Rectal smooth muscle tissue (tissue), 1 donor: ENCODE measurements at regions not wholly inside any gene's neighbourhood (a gene's known extent, or its start where the extent isn't known, plus 50 kb on each side); places are given as distances from the start of the nearest gene placed in this dataset.
"Not testable (repeated sequence)": the region's sequence is repeated elsewhere in the genome, so short reads cannot be mapped to it uniquely, and the experiment has no call there.

ENCODE experiments used
- H3K27ac ChIP-seq: one replicate; pipeline ENCODE4 v1.7.0; 2013; ENCODE audit warnings: low read depth, low read length, inconsistent platforms
- H3K27me3 ChIP-seq: one replicate; pipeline ENCODE4 v1.7.0; 2013; ENCODE audit warnings: low read length; ENCODE audit not compliant: control insufficient read depth, insufficient read depth
- H3K36me3 ChIP-seq: one replicate; pipeline ENCODE4 v1.7.0; 2013; ENCODE audit warnings: low read length; ENCODE audit not compliant: control insufficient read depth, insufficient read depth
- H3K4me1 ChIP-seq: one replicate; pipeline ENCODE4 v1.7.0; 2013; ENCODE audit warnings: low read length; ENCODE audit not compliant: control insufficient read depth, insufficient read depth
- H3K4me3 ChIP-seq: one replicate; pipeline ENCODE4 v1.7.0; 2013; ENCODE audit warnings: low read length
- H3K9ac ChIP-seq: one replicate; pipeline ENCODE4 v1.7.0; 2013; ENCODE audit warnings: low read length

DNA sequence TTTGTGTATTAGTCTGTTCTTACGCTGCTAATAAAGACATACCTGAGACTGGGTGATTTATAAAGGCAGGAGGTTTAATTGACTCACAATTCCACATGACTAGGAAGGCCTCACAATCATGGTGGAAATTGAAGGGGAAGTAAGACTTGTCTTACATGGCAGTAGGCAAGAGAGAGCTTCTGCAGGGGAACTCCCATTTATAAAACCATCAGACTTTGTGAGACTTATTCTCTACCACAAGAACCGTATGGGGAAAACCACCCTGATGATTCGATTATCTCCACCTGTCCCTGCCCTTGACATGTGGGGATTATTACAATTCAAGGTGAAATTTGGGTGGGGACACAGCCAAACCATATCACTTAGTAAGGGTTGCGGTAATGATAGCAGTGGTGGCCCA lies 833.1 kb downstream of the FLRT2 start:
- H3K4me3 ChIP-seq, result no peak overlapping the region

DNA sequence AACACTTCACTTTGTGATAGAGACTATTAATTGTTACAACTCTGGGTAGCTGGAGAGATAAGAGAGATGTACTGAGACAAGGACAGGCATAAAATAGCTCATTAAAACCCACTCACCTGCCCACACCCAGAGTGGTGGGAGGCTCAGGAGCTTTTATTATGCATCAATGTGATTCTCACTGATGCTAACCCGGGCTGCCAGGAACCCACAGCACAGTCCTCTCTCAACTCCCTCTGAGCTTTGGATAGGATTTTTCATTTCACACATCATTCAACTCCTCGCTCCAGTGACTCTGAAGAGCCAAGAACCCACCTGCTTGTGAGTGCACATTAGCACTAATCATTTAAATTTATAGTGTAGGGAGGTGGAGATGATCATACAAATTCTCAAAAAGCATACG lies 827.9 kb downstream of the FLRT2 start:
- Histone ChIP-seq H3K27me3 (no peaks in the 10 kb centered on the region), H3K27ac (no peak overlapping the region), H3K4me1 (no peaks in the 10 kb centered on the region), H3K4me3 (no peak overlapping the region), H3K36me3 (no peaks in the 10 kb centered on the region), H3K9ac (no peak overlapping the region)

More for the DNA sequence above, 833.1 kb downstream of the FLRT2 start:
- H3K27ac ChIP-seq, result no peak overlapping the region
- no peaks in the 10 kb centered on the region for H3K36me3 ChIP-seq
- no peaks in the 10 kb centered on the region for H3K4me1 ChIP-seq
- H3K9ac ChIP-seq, result no peak overlapping the region
- no peaks in the 10 kb centered on the region for H3K27me3 ChIP-seq

DNA sequence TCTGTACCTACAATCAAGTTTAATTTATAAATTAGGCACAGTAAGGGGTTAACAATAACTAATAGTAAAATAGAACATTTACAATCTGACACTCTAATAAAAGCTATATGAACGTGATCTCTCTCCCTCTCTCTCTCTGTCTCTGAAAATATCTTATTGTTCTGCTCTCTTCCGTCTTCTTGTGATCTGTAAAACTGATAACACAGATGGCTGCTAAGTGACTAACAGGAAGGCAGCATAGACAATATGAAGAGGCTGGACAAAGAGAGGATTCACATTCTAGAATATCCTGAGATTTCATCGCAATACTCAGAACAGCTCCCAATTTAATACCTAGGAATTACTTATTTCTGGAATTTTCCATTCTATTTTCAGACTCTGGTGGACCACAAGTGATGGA lies 827.2 kb downstream of the FLRT2 start:
- Histone ChIP-seq H3K27me3 (no peaks in the 10 kb centered on the region), H3K27ac (no peak overlapping the region)

DNA sequence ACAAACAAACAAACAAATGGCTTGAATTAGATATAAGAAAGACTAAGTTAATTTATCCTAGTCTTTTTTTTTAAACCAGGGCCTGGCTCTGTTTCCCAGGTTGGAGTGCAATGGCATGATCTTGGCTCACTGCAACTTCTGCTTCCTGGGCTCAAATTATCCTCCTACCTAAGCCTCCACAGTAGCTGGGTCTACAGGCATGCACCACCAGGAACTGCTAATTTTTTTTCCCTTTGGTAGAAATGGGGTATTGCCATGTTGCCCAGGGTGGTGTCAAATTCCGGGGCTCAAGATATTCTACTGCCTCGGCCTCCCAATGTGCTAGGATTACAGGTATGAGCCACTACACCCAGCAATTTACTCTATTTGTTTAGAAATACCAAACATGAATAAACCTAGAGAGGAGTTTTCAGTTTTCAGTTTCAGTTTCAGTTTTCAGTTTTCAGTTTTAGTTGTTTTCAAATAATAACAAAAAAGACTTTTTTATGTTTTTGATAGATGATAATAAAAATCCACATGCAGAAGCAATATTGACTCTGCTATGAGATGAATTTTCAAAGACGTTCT lies 817.0 kb downstream of the FLRT2 start:
- no peak overlapping the region for H3K4me3 ChIP-seq
- H3K27me3 ChIP-seq, result no peaks in the 10 kb centered on the region
- H3K27ac ChIP-seq, result no peak overlapping the region
- H3K9ac ChIP-seq, result no peak overlapping the region
- no peaks in the 10 kb centered on the region for H3K36me3 ChIP-seq
- H3K4me1 ChIP-seq, result no peaks in the 10 kb centered on the region

More for the DNA sequence above, 827.2 kb downstream of the FLRT2 start:
- H3K4me3 ChIP-seq, result no peak overlapping the region
- H3K4me1 ChIP-seq, result no peaks in the 10 kb centered on the region
- H3K9ac ChIP-seq, result no peak overlapping the region
- H3K36me3 ChIP-seq, result no peaks in the 10 kb centered on the region

DNA sequence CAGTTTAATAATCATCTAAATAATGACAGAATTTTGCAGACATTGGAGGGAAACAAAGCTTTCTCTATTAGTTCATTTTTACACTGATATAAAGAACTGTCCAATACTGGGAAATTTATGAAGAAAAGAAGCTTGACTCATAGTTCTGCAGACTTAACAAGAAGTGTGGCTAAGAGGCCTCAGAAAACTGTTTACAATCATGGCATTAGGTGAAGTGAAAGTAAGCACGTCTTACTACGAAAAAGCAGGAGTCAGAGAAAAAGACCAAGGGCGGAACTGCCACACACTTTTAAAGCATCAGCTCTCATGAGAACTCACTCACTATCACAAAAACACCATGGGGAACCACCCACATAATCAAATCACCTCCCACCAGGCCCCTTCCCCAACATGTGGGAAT lies 804.4 kb downstream of the FLRT2 start:
- H3K9ac ChIP-seq, result no peak overlapping the region
- no peak overlapping the region for H3K27ac ChIP-seq
- H3K4me1 ChIP-seq, result no peaks in the 10 kb centered on the region
- no peaks in the 10 kb centered on the region for H3K27me3 ChIP-seq
- H3K36me3 ChIP-seq, result no peaks in the 10 kb centered on the region
- no peak overlapping the region for H3K4me3 ChIP-seq

DNA sequence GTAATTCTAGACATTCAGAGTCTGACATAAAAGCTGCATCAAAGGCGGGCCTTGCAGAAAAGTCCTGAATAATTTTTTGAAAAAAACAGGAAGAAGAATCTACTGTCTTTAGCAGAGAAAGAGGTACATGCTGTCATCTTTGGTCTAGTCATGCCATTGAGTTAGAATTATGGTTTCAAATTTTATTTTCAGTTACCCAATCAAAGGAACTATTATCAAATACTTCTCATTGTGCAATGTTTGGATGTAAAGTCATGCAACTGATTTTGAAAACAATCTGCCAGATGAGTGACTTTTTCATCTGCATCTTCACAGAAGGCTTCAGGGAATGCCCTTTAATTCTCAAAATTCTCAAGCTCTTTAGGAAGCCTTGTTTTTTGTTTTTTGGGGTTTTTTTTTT lies 803.5 kb downstream of the FLRT2 start:
- H3K4me1 ChIP-seq, result no peaks in the 10 kb centered on the region
- H3K27ac ChIP-seq, result no peak overlapping the region
- H3K36me3 ChIP-seq, result no peaks in the 10 kb centered on the region
- no peak overlapping the region for H3K4me3 ChIP-seq
- H3K27me3 ChIP-seq, result no peaks in the 10 kb centered on the region
- H3K9ac ChIP-seq, result no peak overlapping the region

DNA sequence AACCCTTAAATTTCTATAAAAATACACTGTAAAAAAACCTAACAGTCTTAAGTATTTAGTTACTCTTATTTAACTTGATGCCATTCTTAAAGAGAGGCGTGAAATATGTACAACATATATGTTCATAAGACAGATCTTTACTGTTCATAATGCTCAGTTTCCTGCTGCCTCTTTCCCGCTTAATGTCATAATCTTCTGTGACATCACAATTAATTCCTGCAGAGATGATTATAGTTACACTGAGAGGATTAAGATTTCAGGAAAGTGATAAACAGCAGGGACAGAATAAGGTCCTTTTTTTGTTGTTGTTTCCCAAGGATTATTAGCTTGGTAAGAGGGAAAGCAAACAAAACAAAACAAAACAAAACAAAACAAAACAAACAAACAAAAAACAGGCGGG lies 801.4 kb downstream of the FLRT2 start:
- Histone ChIP-seq H3K27ac (no peak overlapping the region), H3K9ac (no peak overlapping the region), H3K4me1 (no peaks in the 10 kb centered on the region), H3K4me3 (no peak overlapping the region), H3K36me3 (no peaks in the 10 kb centered on the region), H3K27me3 (no peaks in the 10 kb centered on the region)

GRCh38 chr14:86321151-86321550 lies 791.2 kb downstream of the FLRT2 start:
- no peaks in the 10 kb centered on the region for H3K36me3 ChIP-seq
- no peaks in the 10 kb centered on the region for H3K27me3 ChIP-seq
- no peaks in the 10 kb centered on the region for H3K4me1 ChIP-seq
- no peak overlapping the region for H3K27ac ChIP-seq
- H3K9ac ChIP-seq, result no peak overlapping the region
- no peak overlapping the region for H3K4me3 ChIP-seq

DNA sequence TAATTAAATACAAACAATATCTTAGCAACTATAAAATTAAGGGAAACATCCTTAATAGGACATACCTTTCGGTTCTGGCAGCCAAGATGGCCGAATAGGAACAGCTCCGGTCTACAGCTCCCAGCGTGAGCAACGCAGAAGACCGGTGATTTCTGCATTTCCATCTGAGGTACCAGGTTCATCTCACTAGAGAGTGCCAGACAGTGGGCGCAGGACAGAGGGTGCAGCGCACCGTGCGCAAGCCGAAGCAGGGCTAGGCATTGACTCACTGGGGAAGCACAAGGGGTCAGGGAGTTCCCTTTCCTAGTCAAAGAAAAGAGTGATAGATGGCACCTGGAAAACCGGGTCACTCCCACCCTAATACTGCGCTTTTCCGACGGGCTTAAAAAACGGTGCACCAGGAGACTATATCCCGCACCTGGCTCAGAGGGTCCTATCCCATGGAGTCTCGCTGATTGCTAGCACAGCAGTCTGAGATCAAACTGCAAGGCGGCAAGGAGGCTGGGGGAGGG lies 782.3 kb downstream of the FLRT2 start:
- H3K4me1 ChIP-seq, H3K4me3 ChIP-seq, H3K36me3 ChIP-seq, H3K27ac ChIP-seq, H3K27me3 ChIP-seq, H3K9ac ChIP-seq: not testable (repeated sequence)

DNA sequence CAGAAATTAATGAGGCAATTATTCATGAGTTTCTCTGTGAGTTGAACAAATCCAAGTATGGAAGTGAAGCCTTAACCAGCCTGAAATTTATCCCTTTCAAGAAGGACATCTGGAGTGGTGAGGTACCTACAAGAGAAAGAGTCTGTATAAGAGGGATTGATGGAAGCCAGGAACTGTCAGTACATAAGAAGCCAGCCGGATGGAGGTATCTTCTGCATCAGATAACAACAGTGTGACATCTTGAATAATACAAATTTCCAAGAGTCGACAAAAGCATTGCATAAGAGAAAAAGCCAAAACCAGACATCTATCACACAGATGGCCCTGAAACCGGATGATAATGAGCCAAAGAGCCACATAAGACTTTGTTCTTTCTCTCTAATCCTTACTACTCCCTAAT lies 781.2 kb downstream of the FLRT2 start:
- Histone ChIP-seq H3K27me3 (no peaks in the 10 kb centered on the region), H3K9ac (no peak overlapping the region), H3K4me1 (no peaks in the 10 kb centered on the region), H3K36me3 (no peaks in the 10 kb centered on the region), H3K4me3 (no peak overlapping the region), H3K27ac (no peak overlapping the region)

DNA sequence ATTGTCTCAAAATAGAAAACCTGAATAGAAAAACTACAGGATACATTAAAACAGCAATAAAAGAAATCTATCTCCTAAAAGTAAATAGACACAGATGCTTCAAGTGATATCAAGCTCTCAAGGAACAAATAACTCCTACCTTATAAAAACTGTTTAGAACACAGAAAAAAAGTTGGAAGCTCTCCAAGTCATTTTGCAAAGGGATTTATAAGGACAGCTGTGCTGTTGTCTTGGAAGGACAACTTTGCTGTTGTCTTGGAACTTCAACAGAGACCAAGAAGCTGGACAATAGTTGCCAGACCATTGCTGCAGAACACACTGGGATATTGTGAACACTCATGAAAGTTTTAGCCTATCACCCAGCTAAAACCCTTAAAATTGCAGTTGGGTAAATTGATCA lies 780.7 kb downstream of the FLRT2 start:
- H3K36me3 ChIP-seq, result no peaks in the 10 kb centered on the region
- H3K4me3 ChIP-seq, result no peak overlapping the region
- no peaks in the 10 kb centered on the region for H3K4me1 ChIP-seq

GRCh38 chr14:86310148-86310547 lies 780.2 kb downstream of the FLRT2 start:
- no peak overlapping the region for H3K27ac ChIP-seq
- no peaks in the 10 kb centered on the region for H3K36me3 ChIP-seq
- no peak overlapping the region for H3K4me3 ChIP-seq
- H3K9ac ChIP-seq, result no peak overlapping the region
- no peaks in the 10 kb centered on the region for H3K27me3 ChIP-seq
- H3K4me1 ChIP-seq, result no peaks in the 10 kb centered on the region

More for the DNA sequence above, 780.7 kb downstream of the FLRT2 start:
- Histone ChIP-seq H3K27me3 (no peaks in the 10 kb centered on the region), H3K27ac (no peak overlapping the region), H3K9ac (no peak overlapping the region)

DNA sequence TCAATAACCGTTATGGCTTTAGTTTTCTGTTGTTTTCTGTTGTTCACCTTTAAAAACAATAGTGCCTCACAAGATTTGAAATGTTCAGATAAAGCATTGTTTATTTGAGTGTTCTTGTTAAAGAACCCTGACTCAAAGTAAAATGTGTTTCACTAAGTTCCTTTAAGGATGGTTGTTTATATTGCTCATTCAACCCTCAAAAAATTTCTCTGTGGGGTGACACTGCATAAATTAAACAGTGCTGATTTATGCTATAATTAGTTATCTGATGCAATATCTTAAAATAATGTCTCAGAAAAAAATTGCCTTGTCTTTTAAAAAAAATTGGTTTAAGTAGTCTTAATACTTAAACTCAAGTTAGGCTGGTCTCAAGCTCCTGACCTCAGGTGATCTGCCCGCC lies 775.1 kb downstream of the FLRT2 start:
- H3K4me1 ChIP-seq, result no peaks in the 10 kb centered on the region

More for the DNA sequence above, 775.1 kb downstream of the FLRT2 start:
- Histone ChIP-seq H3K27me3 (no peaks in the 10 kb centered on the region), H3K36me3 (no peaks in the 10 kb centered on the region), H3K9ac (no peak overlapping the region), H3K4me3 (no peak overlapping the region), H3K27ac (no peak overlapping the region)
